Subcutaneous abdominal adipose tissue (tissue), 5 donors: ENCODE measurements at regions not wholly inside any gene's neighbourhood (a gene's known extent, or its start where the extent isn't known, plus 50 kb on each side); places are given as distances from the start of the nearest gene placed in this dataset.

Experiments used
- H3K27ac ChIP-seq: one replicate; pipeline ENCODE4 v1.7.0; 2013; ENCODE audit warnings: low read depth, mild to moderate bottlenecking, inconsistent platforms, low read length, moderate library complexity
- H3K27me3 ChIP-seq, 5 donors: one replicate each; pipeline ENCODE4 v1.7.0; 2013; ENCODE audit warnings: low read length in 5 of 5, inconsistent platforms in 1 of 5; ENCODE audit not compliant: control insufficient read depth in 5 of 5, insufficient read depth in 4 of 5
- H3K36me3 ChIP-seq, 5 donors: one replicate each; pipeline ENCODE4 v1.7.0; 2013; ENCODE audit warnings: low read length in 5 of 5; ENCODE audit not compliant: control insufficient read depth in 5 of 5, insufficient read depth in 5 of 5
- H3K4me1 ChIP-seq, 5 donors: one replicate each; pipeline ENCODE4 v1.7.0; 2013; ENCODE audit warnings: low read length in 5 of 5, mild to moderate bottlenecking in 3 of 5, moderate library complexity in 1 of 5; ENCODE audit not compliant: control insufficient read depth in 5 of 5, insufficient read depth in 5 of 5
- H3K4me3 ChIP-seq, 5 donors: one replicate each; pipeline ENCODE4 v1.7.0; 2013; ENCODE audit warnings: low read length in 5 of 5, low read depth in 1 of 5
- H3K9ac ChIP-seq, 5 donors: one replicate each; pipeline ENCODE4 v1.7.0; 2013; ENCODE audit warnings: low read length in 5 of 5, mild to moderate bottlenecking in 4 of 5, moderate library complexity in 3 of 5
- H3K9me3 ChIP-seq, 5 donors: one replicate each; pipeline ENCODE4 v1.7.0; 2013; ENCODE audit warnings: low read length in 5 of 5; ENCODE audit not compliant: control insufficient read depth in 5 of 5
- donor health status: healthy.
- donor health status: healthy.
- donor health status: healthy.
- donor health status: healthy.
- donor health status: healthy.

DNA sequence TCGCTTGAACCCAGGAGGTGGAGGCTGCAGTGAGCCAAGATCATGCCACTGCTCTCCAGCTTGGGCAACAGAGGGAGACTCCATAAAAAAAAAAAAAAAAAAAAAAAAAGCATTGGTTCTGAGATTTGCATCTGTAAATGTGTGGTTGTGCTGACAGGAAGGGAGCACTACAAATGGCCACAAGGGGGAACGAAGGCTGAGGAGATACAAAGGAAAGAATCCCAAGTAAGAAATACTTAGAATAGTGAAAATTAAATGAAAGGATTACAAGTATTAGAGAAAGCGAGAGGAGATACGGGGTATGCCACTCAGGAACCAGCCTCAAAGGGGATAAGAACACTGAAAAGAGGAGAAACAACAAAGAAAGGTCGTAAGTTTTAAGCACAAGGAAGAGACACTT is 284.9 kb downstream of the KLF12 start:
- H3K4me3 ChIP-seq: no peak overlapping the region
- H3K27ac ChIP-seq: no peak overlapping the region
- no peaks in the 10 kb centered on the region for H3K4me1 ChIP-seq
- no peaks in the 10 kb centered on the region for H3K27me3 ChIP-seq
- peaks cover 0 to 6% (median 5%) of the 10 kb centered on the region in 5 donors for H3K36me3 ChIP-seq
- no peaks in the 10 kb centered on the region for H3K9me3 ChIP-seq
- H3K9ac ChIP-seq: no peak overlapping the region

DNA sequence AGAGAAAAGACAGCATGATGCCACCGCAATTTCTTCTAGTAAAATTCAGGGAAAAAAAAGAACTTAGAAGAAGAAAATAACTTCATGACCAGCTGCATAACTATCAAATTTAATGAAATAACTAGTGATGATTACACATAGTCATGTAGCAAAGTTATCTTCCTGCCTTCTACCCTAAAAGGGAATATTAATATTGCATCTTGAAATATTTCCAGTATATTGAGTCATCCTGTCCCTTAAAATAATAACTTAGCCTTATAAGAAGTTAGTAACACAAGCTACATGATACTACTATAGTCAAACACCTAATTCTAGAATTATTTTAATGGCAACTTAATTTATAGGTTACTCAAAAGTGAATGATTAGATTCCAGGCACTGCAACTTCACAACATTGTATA is 289.2 kb downstream of the KLF12 start:
- H3K4me3 ChIP-seq: no peak overlapping the region
- no peaks in the 10 kb centered on the region for H3K4me1 ChIP-seq
- no peak overlapping the region for H3K9ac ChIP-seq
- no peaks in the 10 kb centered on the region for H3K27me3 ChIP-seq
- no peaks in the 10 kb centered on the region for H3K9me3 ChIP-seq
- H3K27ac ChIP-seq: no peak overlapping the region
- H3K36me3 ChIP-seq: peaks cover 0 to 6% (median 5%) of the 10 kb centered on the region in 5 donors

DNA sequence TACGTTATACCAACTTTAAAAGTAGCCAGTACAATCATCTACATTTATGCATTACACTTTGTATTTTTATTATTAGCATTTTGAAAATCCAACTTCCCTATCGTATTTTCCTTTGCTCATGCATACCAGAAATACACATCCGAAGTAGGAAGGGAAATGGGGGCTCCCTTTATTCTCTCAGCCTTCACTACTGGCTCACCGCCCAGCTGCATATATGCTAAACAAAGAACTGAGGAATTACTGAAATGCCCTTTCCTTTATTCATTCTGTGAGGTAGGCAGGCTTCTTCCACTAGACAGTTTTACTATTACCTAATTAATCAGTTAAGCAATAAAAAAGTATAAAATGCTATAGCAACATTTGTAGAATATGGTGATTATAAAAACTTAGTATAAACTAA is 291.6 kb downstream of the KLF12 start:
- Histone ChIP-seq H3K9ac (no peak overlapping the region), H3K27me3 (no peaks in the 10 kb centered on the region), H3K9me3 (no peaks in the 10 kb centered on the region), H3K27ac (no peak overlapping the region), H3K36me3 (peaks cover 0 to 6% (median 5%) of the 10 kb centered on the region in 5 donors), H3K4me1 (no peaks in the 10 kb centered on the region), H3K4me3 (no peak overlapping the region)

DNA sequence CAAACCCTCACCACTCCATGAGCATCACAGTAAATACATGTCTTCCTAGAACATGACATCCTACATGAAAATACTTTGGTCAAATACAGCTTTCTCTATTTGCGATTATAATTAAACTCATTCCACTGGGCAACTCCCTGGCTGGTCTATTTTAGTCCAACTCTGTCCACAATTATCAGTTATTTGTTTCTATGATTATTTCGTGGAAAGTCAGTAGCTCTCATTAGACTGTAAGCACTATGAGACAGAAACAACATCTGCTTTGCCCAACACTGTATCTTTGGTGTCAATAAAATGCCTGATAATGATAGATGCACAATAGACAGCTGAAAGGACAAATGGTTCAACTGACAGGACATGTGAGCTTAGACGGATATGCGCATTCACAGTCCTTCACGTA is 292.0 kb downstream of the KLF12 start:
- Histone ChIP-seq H3K9me3 (no peaks in the 10 kb centered on the region), H3K27ac (no peak overlapping the region), H3K9ac (no peak overlapping the region), H3K4me1 (no peaks in the 10 kb centered on the region), H3K27me3 (no peaks in the 10 kb centered on the region), H3K36me3 (peaks cover 0 to 6% (median 5%) of the 10 kb centered on the region in 5 donors), H3K4me3 (no peak overlapping the region)

DNA sequence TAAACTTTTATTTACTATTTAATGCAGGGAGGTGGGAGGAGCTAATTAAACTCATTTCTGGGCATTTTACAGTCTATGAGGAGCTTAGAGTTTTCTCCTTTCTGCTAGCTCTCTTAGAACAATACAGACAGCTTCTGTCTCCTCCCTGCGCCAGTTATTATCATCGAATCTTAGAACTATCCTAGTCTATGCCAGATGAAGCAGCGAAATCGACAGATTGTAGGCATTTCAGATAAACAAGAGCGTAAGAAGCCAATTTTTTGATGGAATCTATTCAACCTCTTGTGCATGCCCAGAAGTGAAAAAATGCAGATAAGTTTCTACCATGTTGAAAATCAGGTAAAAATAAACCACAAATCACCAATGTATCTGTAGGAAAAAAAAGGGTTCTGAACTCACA is 297.1 kb downstream of the KLF12 start:
- Histone ChIP-seq H3K9ac (no peak overlapping the region), H3K9me3 (no peaks in the 10 kb centered on the region), H3K27ac (no peak overlapping the region), H3K27me3 (no peaks in the 10 kb centered on the region), H3K4me3 (no peak overlapping the region), H3K4me1 (no peaks in the 10 kb centered on the region), H3K36me3 (no peaks in the 10 kb centered on the region)

DNA sequence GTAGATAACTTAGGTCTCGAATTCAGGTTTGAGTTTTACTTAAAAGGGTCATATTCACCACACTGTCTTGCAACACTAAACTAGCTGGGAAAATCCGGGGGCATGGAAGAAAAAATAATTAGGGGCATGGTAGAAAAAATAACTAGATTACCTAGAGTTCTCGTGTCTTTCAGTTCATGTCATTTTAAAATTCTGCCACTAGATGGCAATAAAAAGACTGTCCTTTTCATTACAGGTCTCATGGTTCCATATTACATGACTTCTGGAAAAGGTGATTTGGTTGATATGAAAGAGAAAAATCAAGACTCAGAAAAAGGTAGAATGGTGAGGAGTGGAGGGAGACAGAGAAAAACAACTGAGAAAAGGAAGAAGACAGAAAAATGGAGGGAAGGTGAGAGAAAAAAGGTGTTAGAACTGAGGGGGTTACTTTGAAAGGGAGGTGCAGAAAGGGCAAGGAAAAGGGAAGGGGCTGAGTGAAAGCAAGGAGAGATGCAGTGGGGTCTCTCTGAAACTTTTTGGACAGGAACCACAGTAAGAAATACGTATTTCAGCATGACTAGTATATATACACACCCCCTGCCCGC is 299.0 kb downstream of the KLF12 start:
- H3K27ac ChIP-seq: no peak overlapping the region
- no peaks in the 10 kb centered on the region for H3K36me3 ChIP-seq
- H3K4me1 ChIP-seq: no peaks in the 10 kb centered on the region
- no peak overlapping the region for H3K9ac ChIP-seq
- H3K27me3 ChIP-seq: no peaks in the 10 kb centered on the region
- H3K9me3 ChIP-seq: no peaks in the 10 kb centered on the region
- H3K4me3 ChIP-seq: no peak overlapping the region

DNA sequence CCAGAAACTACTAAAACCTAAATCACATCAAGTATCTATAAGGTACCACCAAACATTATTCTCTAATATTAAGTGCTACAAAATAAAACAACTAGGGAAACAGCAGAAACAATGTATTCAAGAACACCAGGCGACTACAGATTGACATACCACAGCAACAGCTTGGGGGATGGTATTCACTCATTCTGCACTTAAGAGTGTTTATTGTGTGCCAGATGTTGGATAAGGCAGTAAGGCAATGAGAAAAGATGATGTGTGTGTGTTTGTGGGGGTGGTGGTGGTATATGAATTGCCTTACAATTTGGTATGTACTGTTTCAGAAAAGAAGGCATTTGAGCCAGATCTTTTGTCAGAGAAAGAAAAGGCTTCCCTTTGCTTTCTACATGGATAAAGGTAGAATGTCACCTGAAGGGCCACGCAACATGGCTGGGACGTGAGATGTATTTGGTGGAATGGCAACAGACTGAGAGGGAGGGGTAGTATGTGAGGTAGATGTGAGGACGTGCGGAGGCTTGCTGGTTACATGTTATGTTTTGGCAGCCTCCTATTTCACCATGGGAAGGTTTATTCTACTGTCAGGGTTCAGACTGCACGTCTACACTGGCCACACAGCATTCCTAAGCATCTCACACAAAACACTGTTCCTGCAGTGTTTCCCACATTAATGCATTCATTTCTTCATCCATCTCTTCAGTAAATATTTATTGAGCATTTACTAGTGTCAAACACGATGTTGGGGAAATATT is 300.7 kb downstream of the KLF12 start:
- Histone ChIP-seq H3K27ac (no peak overlapping the region), H3K4me1 (no peaks in the 10 kb centered on the region), H3K36me3 (no peaks in the 10 kb centered on the region), H3K9ac (no peak overlapping the region), H3K4me3 (no peak overlapping the region), H3K27me3 (no peaks in the 10 kb centered on the region), H3K9me3 (no peaks in the 10 kb centered on the region)

DNA sequence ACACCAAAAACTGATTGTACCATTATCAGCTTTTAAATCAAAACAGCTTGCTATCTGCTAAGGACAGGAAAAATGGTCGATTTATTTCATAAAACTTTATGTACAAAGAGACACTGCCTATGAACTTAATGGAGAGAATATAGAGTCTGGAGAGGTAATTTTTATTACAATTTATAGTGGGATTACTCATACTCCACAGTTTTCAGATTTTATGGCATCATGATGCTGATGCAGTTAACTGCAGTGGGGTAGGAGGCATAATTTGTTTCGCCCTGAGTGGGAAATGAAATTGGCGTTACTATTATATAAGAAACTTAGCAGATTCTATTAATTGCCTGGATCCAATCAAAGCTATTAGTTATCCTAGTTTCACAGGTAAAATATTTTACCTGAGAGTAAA is 301.4 kb downstream of the KLF12 start:
- Histone ChIP-seq H3K27ac (no peak overlapping the region), H3K4me1 (no peaks in the 10 kb centered on the region), H3K4me3 (no peak overlapping the region), H3K9me3 (no peaks in the 10 kb centered on the region), H3K36me3 (no peaks in the 10 kb centered on the region), H3K9ac (no peak overlapping the region), H3K27me3 (no peaks in the 10 kb centered on the region)

DNA sequence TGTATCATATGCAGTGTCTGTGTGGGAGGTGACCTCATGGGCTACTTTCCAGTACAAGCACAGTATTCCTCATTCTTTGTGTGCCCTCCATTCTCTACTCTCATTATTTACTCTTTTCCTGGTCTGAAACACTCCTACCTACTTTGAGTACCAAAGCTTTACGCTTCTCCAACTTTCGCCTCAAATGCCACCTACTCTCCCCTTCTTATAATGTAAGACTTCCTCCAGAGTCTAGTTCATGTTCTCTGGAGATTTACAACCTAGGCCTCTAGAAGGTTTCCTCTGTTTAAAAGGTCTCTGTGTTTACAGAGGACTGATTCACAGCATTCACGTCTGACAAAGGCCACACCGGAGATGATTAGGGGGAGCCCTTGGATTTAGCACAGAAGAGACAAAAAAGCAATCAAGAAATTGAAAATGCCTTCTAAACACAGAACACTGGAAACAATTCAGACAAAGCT is 302.0 kb downstream of the KLF12 start:
- Histone ChIP-seq H3K4me1 (no peaks in the 10 kb centered on the region), H3K36me3 (no peaks in the 10 kb centered on the region), H3K4me3 (no peak overlapping the region), H3K27me3 (no peaks in the 10 kb centered on the region), H3K9ac (no peak overlapping the region), H3K27ac (no peak overlapping the region), H3K9me3 (no peaks in the 10 kb centered on the region)

DNA sequence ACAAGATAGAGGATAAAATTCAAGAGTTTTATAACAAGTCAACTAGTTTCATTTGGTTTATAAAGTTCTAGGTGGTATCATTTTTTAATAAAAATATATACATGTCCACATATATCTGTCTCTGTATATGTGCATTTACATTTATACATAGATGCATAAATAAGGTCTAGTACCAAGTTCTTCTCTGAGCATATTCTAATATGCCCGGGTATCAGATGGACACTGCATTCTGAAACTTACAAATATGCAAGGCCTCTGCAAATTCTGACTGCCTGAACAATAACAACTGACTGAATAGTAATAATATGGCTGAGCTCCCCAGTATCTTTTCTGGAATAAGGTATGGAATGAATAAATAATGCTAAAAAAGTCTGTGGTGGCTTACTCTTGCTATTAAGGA is 304.8 kb downstream of the KLF12 start:
- Histone ChIP-seq H3K9me3 (no peaks in the 10 kb centered on the region), H3K4me1 (no peaks in the 10 kb centered on the region), H3K9ac (no peak overlapping the region), H3K27ac (no peak overlapping the region), H3K27me3 (no peaks in the 10 kb centered on the region), H3K4me3 (no peak overlapping the region), H3K36me3 (no peaks in the 10 kb centered on the region)
